Smooth muscle cell of the brain vasculature (primary cell): ENCODE measurements at regions not wholly inside any gene's neighbourhood (a gene's known extent, or its start where the extent isn't known, plus 50 kb on each side); places are given as distances from the start of the nearest gene placed in this dataset.

ENCODE experiments used
- DNase-seq: peaks from one replicate; pipeline ENCODE4 v3.0.0-alpha.2; 2012; ENCODE audit warnings: low read depth, low spot score

DNA sequence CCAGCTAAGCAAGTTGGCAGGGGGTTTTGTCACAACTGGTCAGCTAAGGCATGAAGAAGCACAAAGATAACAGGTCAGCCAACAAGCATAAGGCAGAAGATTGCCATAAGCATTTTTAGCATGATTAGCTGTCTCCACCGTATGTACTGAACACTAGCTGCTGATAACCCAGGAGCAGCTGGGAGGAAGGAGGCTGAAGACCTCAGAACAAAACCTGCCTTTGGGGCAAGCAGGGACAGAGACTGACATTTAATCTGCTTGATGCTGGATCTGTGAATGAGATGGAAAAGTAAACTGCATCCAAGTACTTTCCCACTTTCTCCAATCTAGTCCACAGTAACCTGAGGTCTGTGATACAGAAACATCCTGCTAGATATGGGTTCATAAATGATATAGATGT is 353.0 kb upstream of the MAP3K7 start:
- no peak for DNase-seq

- DNase-seq = no peak
Observed at GRCh38 chr6:90938122-90938521, 351.2 kb upstream of the MAP3K7 start.

DNA sequence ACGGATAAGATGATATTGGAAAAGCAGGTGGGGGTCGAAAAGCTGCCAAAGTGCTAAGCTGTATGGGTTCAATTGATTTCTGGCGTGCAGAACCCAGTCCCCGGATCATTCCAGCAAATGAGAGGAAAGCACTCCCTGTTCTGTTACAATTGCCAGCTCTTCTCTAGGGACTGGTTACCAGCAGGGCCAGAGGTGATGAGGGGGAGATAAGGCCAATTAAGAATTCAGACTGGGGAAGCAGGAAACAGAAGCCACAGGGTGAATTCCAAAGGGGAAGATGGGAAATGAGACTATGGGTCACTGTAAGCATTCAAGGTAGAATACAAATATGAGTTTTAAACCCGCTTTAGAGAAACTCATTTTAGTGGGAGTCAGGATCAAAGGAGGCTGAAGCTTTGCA is 349.4 kb upstream of the MAP3K7 start:
- no peak for DNase-seq

GRCh38 chr6:90934966-90935365 is 348.1 kb upstream of the MAP3K7 start:
- DNase-seq = no peak

DNA sequence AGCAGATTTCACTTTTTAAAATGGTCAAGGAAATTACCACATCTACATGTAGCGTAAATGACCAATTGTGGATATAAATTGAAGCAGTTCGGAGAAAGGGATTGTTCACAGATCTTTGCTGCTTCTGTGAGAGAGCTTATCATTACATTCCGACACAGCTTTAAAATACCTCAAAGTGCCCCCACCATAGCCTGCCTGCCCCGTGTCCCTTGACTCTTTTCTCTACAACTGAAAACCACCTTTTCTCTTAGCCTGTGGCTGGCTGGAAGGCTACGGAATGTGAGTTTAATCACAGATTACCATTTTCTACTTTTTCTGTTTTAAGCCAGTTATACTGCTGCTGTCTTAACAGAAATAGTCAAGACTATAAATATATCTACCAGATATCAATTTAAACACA is 347.2 kb upstream of the MAP3K7 start:
- no peak for DNase-seq

- no peak for DNase-seq
Observed at GRCh38 chr6:90932351-90932750, 345.5 kb upstream of the MAP3K7 start.

DNA sequence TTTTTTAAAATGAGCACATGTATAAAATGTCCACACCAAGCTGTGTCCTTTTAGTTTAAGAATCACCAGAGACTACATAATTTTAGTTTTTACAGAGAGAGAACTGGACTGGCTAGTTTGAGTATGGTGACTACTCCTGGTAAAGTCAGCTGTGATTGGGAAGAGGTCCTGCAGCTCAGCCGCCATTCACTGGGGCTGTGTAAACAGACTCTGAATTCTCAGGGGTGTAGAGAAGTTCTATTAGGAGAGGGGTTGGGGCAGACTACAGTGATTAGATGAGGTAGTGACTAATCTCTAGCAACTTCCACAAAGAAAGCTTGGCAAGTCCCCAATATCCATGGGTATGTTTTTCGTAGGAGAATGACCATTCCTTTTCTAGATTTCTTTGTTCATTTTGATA is 341.2 kb upstream of the MAP3K7 start:
- DNase-seq = no peak

GRCh38 chr6:90925726-90926125 is 338.9 kb upstream of the MAP3K7 start:
- no peak for DNase-seq

DNA sequence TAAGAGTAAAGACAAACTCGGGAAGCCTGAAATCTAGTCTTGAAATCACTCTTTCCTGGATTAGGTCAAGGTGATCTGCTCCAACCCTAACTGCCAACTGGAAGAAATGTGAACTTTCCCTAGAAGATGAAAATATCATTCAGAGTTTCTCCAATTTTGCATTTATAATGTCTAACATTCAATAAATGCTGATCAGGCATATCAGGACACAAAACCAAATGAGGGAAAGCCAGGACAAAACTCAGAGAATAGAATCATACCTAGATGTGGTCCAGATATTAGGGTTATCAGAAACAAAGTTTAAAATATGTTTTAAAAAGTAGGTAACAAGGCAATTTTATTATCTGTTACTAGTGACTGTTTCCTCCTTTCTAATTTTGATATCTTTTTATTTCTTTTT is 335.5 kb upstream of the MAP3K7 start:
- DNase-seq = no peak

- no peak for DNase-seq
Observed at GRCh38 chr6:90918361-90918760, 331.5 kb upstream of the MAP3K7 start.

DNA sequence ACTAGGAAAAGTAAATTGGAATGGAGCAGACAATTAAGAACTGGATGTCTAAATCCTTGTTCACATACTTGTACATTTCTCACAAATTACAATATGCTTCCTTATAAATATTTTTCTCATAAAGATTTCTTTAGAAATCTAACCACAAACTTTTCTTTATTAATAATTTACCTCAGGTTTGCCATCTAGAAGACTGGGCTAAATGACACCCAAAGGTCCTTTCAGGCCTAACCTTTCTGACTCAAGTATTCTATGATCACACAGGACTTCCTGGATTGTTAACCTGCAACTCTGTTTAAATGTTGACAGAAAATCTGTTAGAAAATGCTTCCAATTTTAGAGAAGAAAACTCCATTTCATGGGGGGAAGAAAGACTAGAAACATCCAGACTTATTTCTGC is 330.5 kb upstream of the MAP3K7 start:
- no peak for DNase-seq

- no peak for DNase-seq
Observed at GRCh38 chr6:90916968-90917367, 330.1 kb upstream of the MAP3K7 start.

DNA sequence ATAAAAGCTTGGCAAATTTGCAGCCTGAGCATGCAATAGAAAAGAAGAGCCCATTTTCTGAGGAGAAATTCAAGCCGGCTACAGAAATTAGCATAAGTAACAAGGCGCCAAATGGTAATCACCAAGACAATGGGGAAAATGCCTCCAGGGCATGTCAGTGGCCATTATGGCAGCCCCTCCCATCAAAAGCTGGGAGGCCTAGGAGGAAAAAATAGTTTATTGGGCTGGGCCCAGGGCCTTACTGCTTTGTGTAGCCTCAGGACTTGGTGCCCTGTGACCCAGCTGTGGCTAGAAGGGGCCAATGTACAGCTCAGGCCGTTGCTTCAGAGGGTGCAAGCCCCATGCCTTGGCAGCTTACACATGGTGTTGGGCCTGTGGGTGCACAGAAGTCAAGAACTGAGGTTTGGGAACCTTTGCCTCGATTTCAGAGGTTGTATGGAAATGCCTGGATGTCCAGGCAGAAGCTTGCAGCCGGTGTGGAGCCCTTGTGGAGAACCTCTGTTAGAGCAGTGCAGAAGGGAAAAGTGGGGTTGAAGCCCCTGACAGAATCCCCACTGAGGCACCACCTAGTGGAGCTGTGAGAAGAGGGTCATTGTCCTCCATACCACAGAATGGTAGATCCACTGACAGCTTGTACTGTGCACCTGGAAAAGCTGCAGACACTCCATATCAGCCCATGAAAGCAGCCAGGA is 328.5 kb upstream of the MAP3K7 start:
- DNase-seq = no peak

DNA sequence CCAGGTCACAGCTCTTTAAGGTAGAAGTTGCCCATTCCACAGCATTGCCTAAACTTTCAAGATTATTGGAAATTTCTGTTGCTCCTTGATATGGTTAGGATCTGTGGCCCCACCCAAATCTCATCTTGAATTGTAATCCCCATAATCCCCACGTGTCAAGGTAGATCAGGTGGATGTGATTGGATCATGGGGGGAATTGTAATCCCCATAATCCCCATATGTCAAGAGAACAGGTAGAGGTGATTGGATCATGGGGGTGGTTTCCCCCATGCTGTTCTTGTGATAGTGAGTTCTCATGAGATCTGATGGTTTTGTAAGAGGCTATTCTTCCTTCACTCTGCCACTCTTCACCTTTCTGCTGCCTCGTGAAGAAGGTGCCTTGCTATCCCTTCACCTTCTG is 327.4 kb upstream of the MAP3K7 start:
- DNase-seq = no peak

DNA sequence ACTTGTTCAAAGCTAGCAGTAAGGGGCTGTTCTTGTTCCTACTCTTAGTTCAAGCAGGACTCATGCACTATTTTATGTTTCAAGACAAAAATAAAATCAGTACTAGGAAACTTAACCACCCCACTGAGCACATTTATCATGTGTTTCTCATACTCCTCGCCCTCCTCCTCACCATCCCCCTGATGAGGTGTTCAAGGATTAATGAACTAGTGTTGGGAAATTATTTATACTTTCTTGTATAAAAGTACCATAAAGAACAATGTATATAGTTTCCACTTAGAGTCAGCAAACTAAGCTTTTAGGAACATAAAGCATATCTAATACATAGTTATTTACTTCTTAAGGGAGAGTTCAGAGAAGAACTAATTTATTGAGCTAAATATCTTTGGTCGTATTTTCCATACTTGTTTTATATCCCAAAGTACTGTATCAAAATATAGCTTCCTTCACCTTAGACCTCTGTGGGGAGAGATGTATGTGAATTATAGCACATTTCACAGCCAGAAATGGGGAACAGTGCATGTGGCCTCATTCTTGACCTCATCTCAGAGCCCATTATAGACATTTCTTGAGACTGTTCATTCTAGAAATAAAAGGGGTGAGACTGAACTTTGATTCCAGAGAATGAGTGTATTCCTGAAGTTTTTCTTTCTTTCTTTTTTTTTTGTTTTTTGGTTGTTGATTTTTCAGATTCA is 326.5 kb upstream of the MAP3K7 start:
- DNase-seq = no peak

DNA sequence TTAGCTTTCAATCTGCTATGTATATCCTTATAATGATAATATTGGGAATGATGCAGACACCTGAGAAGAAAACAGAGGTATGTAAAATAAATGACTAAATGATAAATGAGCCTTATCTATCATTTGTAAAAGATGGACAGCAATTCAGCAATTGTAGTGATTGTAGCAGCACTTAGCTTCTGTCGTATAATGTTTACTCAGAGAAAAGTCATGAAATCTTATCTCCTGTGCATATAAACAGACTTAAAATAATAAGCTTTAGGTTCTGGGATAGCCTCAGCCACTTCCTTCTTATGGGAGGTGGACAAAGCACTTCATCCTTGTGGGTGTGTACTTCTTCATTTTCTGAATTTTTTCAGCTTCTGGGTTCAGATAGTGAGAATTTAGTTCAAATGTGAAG is 324.8 kb upstream of the MAP3K7 start:
- DNase-seq = no peak

DNA sequence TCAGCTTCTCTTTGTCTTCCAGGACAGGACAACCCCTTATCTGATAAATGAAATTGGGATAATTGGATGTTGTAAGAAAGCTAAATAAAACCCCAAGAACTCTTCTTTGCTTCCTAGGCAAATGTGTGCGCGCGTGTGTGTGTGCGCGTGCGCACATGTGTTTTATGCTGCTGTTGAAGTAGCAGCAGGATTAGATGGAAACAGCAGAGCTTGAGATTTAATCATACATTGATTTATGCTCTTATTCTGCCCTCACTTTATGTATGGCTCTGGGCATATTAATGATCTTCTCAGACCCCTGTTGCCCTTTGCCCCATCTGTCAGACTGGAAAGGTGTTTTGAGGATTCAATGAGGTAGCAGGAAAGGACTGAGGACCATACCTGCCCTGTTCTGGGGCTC is 324.0 kb upstream of the MAP3K7 start:
- DNase-seq = no peak

DNA sequence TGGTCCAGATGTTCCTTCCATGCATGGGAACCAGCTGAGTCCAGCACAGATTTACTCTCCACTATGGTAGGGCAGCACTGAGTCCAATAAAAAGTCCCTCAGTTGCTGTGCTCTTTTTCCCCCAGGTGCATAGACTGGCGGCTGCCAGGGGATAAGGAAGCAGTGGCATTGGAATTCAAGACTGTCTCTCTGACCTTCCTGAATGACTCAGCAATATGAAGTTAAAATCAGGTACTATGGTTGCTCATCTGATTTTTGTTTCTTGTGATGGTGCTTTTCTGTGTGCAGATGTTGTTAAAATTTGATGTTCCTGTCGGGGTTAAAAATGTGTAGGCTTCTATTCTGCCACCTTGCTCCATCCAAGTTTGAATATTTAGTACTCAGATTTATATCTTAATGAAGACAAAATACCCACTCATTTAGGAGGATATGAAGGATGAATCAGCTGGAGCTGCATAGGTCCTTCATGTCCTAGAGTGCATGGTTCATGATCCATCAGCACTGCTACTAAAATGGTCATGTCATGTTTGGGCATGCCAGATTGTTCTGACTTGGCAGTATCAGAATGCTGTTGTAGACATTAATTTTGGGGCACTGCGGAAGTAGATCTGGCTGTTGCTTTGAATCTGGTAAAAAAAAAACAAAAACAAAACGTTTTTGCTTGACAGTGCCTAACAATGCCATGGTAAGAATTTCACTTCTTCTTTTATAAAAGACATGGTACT is 321.2 kb upstream of the MAP3K7 start:
- no peak for DNase-seq

GRCh38 chr6:90905351-90905750 is 318.5 kb upstream of the MAP3K7 start:
- no peak for DNase-seq

DNA sequence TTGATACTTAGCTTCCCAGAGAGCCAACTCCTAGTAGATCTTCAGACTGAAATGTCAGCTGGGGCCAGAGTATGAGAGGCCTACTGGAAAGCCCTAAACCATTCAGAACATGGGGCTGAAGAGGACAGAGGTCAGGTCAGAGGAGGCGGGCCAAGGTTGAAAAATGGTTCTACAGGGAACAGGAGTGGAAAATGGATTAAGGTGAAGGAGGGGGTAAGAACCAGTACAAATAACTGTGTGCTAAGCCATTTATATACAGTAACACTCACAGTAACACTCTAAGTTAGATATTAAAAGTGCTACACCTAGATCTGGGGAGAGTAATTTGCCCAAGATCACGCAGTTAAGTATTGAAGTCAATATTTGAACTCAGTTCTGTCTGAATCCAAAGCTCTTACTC is 313.2 kb upstream of the MAP3K7 start:
- DNase-seq = no peak

- DNase-seq = no peak
Observed at GRCh38 chr6:90898763-90899162, 311.9 kb upstream of the MAP3K7 start.

GRCh38 chr6:90896075-90896547 is 309.2 kb upstream of the MAP3K7 start:
- DNase-seq = no peak
